ENCODE measurements at regions not wholly inside any gene's neighbourhood (a gene's known extent, or its start where the extent isn't known, plus 50 kb on each side); places are given as distances from the start of the nearest gene placed in this dataset.

DNA sequence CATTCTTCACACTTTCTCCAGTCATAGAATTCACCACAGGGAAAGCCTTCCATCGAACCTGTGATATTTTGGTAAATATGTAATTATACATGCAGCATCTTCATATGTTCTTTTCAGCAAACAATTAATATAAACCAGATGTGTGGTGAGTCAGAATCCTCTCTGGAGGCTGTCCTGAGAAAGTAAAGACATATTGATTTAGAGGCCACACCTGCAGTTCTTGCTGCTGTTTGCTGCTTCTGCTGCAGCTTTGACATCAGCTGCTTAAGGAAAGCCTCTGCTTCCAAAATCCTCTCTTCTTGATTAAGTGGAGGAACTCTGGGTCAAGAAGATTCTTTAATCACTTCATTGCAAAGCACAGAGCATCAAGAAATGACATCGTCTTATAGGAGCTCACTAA, 568.8 kb upstream of the ZEB2 start:
- intact Hi-C loops (cut with micrococcal nuclease), result no loop called here
- no peaks in the 10 kb centered on the region for H3K27me3 Mint-ChIP-seq (ENCODE audit: insufficient read depth, unreplicated experiment)
- CTCF ChIA-PET, result no interaction called here
- H3K4me1 Mint-ChIP-seq (ENCODE audit: insufficient read depth, unreplicated experiment), result peaks cover 15% of the 10 kb centered on the region
- H3K36me3 Mint-ChIP-seq (ENCODE audit: insufficient read depth, unreplicated experiment), result no peaks in the 10 kb centered on the region
- H3K27ac Mint-ChIP-seq (ENCODE audit: low read depth, unreplicated experiment), result no peak overlapping the region
- POLR2A ChIA-PET, result interaction anchor here (0.7 kb wide), 1 partner anchor 517 kb away, joined by 3 read pairs; no protein-coding TSS in a partner anchor
- H3K4me3 Mint-ChIP-seq (ENCODE audit: unreplicated experiment), result no peak overlapping the region
- BruUV-seq (replicated peaks), result no TSS peak
- no peak for DNase-seq (ENCODE audit: unreplicated experiment)
- no peaks in the 10 kb centered on the region for H3K9me3 Mint-ChIP-seq (ENCODE audit: unreplicated experiment)
- TF ChIP-seq, protein P1, sequence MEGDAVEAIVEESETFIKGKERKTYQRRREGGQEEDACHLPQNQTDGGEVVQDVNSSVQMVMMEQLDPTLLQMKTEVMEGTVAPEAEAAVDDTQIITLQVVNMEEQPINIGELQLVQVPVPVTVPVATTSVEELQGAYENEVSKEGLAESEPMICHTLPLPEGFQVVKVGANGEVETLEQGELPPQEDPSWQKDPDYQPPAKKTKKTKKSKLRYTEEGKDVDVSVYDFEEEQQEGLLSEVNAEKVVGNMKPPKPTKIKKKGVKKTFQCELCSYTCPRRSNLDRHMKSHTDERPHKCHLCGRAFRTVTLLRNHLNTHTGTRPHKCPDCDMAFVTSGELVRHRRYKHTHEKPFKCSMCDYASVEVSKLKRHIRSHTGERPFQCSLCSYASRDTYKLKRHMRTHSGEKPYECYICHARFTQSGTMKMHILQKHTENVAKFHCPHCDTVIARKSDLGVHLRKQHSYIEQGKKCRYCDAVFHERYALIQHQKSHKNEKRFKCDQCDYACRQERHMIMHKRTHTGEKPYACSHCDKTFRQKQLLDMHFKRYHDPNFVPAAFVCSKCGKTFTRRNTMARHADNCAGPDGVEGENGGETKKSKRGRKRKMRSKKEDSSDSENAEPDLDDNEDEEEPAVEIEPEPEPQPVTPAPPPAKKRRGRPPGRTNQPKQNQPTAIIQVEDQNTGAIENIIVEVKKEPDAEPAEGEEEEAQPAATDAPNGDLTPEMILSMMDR (IDR thresholded peaks at IDR 0.05; ENCODE audit: unreplicated experiment), result no peak

DNA sequence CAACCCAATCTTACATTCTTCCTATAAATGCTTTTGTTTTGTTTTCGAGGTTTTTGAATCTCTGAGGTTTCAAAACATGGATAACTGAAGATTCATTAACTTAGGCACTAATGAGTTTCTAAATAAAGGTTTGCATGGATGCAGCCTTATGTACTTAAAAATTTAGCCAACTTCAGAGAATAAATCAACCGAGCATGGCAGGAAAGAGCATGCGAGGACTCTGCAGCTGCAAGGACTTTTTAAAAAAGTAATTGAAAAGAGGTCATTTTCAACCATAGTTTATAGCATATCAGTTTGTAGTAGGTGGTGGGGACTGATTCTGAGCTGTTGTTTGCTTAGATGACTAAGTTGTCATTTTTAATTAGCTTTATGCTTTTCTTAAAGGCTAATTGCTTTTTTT, 567.0 kb upstream of the ZEB2 start:
- BruUV-seq (replicated peaks), result no TSS peak
- DNase-seq (ENCODE audit: unreplicated experiment), result no peak
- intact Hi-C loops (cut with micrococcal nuclease), result no loop called here
- H3K4me1 Mint-ChIP-seq (ENCODE audit: insufficient read depth, unreplicated experiment), result peaks cover 7% of the 10 kb centered on the region
- no peaks in the 10 kb centered on the region for H3K27me3 Mint-ChIP-seq (ENCODE audit: insufficient read depth, unreplicated experiment)
- H3K4me3 Mint-ChIP-seq (ENCODE audit: unreplicated experiment), result no peak overlapping the region
- TF ChIP-seq, protein P1 (IDR thresholded peaks at IDR 0.05; ENCODE audit: unreplicated experiment), result no peak
- POLR2A ChIA-PET, result no interaction called here
- CTCF ChIA-PET, result no interaction called here
- H3K27ac Mint-ChIP-seq (ENCODE audit: low read depth, unreplicated experiment), result no peak overlapping the region
- H3K36me3 Mint-ChIP-seq (ENCODE audit: insufficient read depth, unreplicated experiment), result no peaks in the 10 kb centered on the region
- H3K9me3 Mint-ChIP-seq (ENCODE audit: unreplicated experiment), result no peaks in the 10 kb centered on the region

DNA sequence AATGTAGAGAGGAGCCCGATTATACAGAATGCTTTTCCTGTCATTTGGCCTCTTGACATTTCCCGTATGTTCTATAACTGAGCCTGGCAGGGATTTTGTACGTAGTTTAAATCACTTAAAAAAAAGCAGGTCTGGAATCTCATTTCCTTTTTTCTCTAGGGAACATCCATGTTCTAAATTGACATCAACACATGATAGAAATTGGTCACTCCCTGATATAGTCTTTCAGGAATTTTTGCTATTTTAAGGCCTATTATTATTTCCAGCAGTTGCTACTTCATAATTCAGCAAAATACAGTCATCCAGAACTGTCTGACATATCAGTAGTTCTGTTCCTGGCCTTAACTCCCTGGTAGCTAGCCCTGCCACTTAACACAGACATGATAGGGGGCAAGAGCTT, 565.7 kb upstream of the ZEB2 start:
- Mint-ChIP-seq H3K36me3 (ENCODE audit: insufficient read depth, unreplicated experiment) (no peaks in the 10 kb centered on the region), H3K9me3 (ENCODE audit: unreplicated experiment) (no peaks in the 10 kb centered on the region), H3K4me3 (ENCODE audit: unreplicated experiment) (no peak overlapping the region), H3K27ac (ENCODE audit: low read depth, unreplicated experiment) (no peak overlapping the region), H3K4me1 (ENCODE audit: insufficient read depth, unreplicated experiment) (no peaks in the 10 kb centered on the region), H3K27me3 (ENCODE audit: insufficient read depth, unreplicated experiment) (no peaks in the 10 kb centered on the region)
- CTCF ChIA-PET, result no interaction called here
- POLR2A ChIA-PET, result no interaction called here
- TF ChIP-seq, protein P1 (IDR thresholded peaks at IDR 0.05; ENCODE audit: unreplicated experiment), result no peak
- DNase-seq (ENCODE audit: unreplicated experiment), result no peak
- BruUV-seq (replicated peaks), result no TSS peak
- intact Hi-C loops (cut with micrococcal nuclease), result no loop called here

DNA sequence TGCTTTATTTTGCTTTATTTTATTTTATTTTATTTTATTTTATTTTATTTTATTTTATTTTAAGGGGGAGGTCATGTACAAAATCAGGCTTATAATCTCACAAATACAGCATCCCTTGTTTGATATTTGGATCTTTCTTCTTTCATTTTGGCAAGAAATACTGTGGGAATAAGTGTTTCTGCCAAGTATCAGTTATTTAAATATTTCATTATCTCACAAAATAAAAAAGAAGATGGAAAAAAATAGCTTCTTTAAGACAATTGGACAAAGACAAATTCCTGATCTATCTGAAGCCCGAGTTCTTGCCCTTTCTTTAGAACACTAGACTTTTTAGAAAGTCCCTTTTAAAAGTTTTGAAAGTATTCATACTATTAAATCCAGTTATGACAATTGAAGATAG, 560.5 kb upstream of the ZEB2 start:
- no peaks in the 10 kb centered on the region for H3K36me3 Mint-ChIP-seq (ENCODE audit: insufficient read depth, unreplicated experiment)
- H3K27ac Mint-ChIP-seq (ENCODE audit: low read depth, unreplicated experiment), result no peak overlapping the region
- no peak overlapping the region for H3K4me3 Mint-ChIP-seq (ENCODE audit: unreplicated experiment)
- peaks cover 8% of the 10 kb centered on the region for H3K9me3 Mint-ChIP-seq (ENCODE audit: unreplicated experiment)
- BruUV-seq (replicated peaks), result no TSS peak
- TF ChIP-seq, protein P1 (IDR thresholded peaks at IDR 0.05; ENCODE audit: unreplicated experiment), result no peak
- POLR2A ChIA-PET, result interaction anchor here (0.6 to 0.7 kb wide), 2 partner anchors 18 to 227 kb away, joined by 3 to 5 read pairs; no protein-coding TSS in a partner anchor
- intact Hi-C loops (cut with micrococcal nuclease), result no loop called here
- no peak for DNase-seq (ENCODE audit: unreplicated experiment)
- H3K4me1 Mint-ChIP-seq (ENCODE audit: insufficient read depth, unreplicated experiment), result no peaks in the 10 kb centered on the region
- H3K27me3 Mint-ChIP-seq (ENCODE audit: insufficient read depth, unreplicated experiment), result no peaks in the 10 kb centered on the region
- CTCF ChIA-PET, result no interaction called here

All from MCF 10A (cell line).